Activated CD4-positive, alpha-beta T cell treated with anti-CD3 and anti-CD28 coated beads, Interleukin-2, amount 10 ng/mL, durations not matched to agents 24 days and 14 days (primary cell): ENCODE measurements at regions not wholly inside any gene's neighbourhood (a gene's known extent, or its start where the extent isn't known, plus 50 kb on each side); places are given as distances from the start of the nearest gene placed in this dataset.
"Not testable (repeated sequence)": the region's sequence is repeated elsewhere in the genome, so short reads cannot be mapped to it uniquely, and the experiment has no call there.

ENCODE experiments used
- DNase-seq: peaks from one replicate; pipeline ENCODE4 v3.0.0; 2022
- H3K27ac Mint-ChIP-seq: one replicate; pipeline ENCODE4 v1.8.0; 2022; ENCODE audit warnings: mild to moderate bottlenecking, mixed read lengths
- H3K27me3 Mint-ChIP-seq: one replicate; pipeline ENCODE4 v1.8.0; 2022; ENCODE audit warnings: mixed read lengths
- H3K36me3 Mint-ChIP-seq: one replicate; pipeline ENCODE4 v1.8.0; 2022; ENCODE audit warnings: low read depth, mild to moderate bottlenecking, mixed read lengths
- H3K4me1 Mint-ChIP-seq: one replicate; pipeline ENCODE4 v1.8.0; 2021; ENCODE audit warnings: mixed read lengths
- H3K4me3 Mint-ChIP-seq: one replicate; pipeline ENCODE4 v1.8.0; 2022; ENCODE audit warnings: mild to moderate bottlenecking, moderate library complexity, mixed read lengths
- H3K9me3 Mint-ChIP-seq: one replicate; pipeline ENCODE4 v1.8.0; 2021; ENCODE audit warnings: mixed read lengths
- intact Hi-C: fragments of 100-400 bp; cut with micrococcal nuclease; formaldehyde crosslinking; loops from one replicate; pipeline ENCODE4 v1.15.1; 2023

DNA sequence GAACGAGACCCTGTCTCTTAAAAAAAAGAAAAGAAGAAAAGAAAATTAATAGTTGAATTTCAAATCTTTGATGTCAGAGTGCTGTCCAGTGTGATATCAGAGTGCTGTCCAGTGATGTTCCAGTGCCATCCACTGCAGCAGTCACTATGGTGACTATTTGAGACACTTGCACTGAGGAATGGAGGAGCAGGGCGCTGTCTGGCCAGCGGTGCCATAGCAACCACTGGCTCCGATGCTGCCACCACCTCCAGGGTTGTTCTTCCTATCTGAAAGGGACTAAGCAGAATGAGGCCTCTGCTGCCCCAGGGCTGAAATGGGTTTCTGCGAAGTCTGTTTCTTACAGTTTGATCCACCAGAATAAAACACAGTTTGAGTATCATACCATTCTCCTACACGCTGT lies 272.9 kb downstream of the NUAK1 start:
- H3K27ac Mint-ChIP-seq = no peak overlapping the region
- no peaks in the 10 kb centered on the region for H3K27me3 Mint-ChIP-seq
- no peak overlapping the region for H3K4me3 Mint-ChIP-seq
- H3K9me3 Mint-ChIP-seq = no peaks in the 10 kb centered on the region
- no peaks in the 10 kb centered on the region for H3K36me3 Mint-ChIP-seq
- DNase-seq = no peak
- no peaks in the 10 kb centered on the region for H3K4me1 Mint-ChIP-seq
- intact Hi-C loops = no loop called here

DNA sequence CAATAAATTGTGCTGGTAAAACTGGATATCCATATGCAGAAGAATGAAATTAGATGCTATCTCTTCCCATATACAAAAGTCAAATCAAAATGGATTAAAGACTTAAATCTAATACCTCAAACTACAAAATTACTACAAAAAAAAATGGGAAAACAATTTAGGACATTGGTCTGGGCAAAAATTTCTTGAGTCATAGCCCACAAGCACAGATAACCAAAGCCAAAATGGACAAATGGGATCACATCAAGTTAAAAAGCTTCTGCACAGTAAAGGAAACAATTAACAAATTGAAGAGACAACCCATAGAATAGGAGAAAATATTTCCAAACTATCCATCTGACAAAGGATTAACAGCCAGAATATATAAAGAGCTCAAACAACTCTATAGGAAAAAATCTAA lies 264.6 kb downstream of the NUAK1 start:
- DNase-seq = no peak
- Mint-ChIP-seq H3K27ac (no peak overlapping the region), H3K4me3 (no peak overlapping the region), H3K4me1 (no peaks in the 10 kb centered on the region), H3K9me3 (no peaks in the 10 kb centered on the region), H3K36me3 (no peaks in the 10 kb centered on the region), H3K27me3 (peaks cover 1% of the 10 kb centered on the region)
- intact Hi-C loops = no loop called here

DNA sequence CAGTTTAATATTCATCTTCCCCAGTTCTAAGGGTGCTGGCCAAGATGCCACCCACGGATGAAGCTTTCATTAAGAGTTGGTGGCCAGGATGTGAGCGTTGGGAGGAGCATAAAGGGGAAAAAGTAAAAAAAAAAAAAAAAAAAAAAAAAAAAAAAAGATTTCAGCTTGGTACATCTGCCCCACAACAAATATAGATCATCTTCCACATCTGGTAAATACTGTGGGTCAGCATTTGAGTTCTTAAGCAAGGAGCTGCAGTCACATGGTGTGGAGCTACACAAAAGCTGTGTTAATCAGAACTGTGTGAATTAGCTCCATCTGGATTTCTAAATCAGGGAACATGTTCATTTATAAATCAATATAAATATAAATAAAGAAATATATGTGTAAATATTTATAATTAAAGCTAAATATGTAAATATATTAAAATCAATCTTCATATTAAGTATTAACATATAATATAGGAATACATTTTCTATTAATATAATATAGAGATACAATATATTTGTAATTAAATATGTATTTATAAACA lies 262.3 kb downstream of the NUAK1 start:
- intact Hi-C loops = no loop called here
- Mint-ChIP-seq H3K27me3 (no peaks in the 10 kb centered on the region), H3K27ac (no peak overlapping the region), H3K4me3 (no peak overlapping the region), H3K36me3 (no peaks in the 10 kb centered on the region), H3K4me1 (no peaks in the 10 kb centered on the region), H3K9me3 (no peaks in the 10 kb centered on the region)
- no peak for DNase-seq

DNA sequence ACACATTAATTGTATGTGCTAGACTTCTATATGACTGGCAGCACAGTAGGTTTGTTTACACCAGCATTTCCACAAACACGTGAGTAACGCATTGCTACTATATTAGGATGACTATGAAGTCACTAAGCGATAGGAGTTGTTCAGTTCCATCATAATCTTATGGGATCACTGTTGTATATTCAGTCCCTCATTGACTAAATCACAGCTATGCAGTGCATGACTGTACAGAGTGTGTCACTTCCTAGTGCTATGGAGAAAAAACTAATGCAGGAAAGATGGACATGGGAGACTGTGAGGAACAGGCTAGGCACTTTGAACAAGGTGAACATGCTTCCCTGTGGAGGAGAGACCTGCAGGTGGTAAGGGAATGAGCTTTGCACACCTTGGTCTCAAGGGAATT lies 259.8 kb downstream of the NUAK1 start:
- Mint-ChIP-seq H3K27ac (no peak overlapping the region), H3K4me1 (no peaks in the 10 kb centered on the region), H3K4me3 (no peak overlapping the region), H3K9me3 (no peaks in the 10 kb centered on the region), H3K36me3 (no peaks in the 10 kb centered on the region), H3K27me3 (no peaks in the 10 kb centered on the region)
- intact Hi-C loops = no loop called here
- no peak for DNase-seq

DNA sequence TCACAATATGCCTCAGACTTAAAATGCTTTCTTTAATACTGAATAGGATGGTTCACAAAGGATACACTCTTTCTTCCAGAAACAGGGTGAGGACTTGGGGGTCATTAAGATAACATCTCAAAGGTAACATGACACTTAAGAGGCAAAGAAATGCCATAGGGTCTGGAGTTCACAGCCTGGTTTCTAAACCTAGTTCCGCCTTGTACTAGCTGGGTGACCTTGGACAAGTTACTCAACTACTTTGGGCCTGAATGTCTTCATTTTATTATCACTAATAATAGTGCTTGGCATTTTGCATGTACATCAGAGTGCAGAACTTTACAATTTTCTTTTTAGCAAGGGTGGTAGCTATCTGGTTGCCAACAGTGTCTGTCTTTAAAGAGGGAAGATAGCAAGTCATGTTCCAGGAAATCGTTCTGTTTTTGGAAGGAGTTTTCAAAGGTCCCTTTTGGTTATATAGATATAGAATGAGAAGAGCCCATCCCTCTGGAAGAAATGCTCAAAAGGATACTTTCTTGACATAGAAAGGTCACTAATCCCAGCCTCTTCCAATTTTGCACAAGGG lies 257.8 kb downstream of the NUAK1 start:
- no peak for DNase-seq
- Mint-ChIP-seq H3K27me3 (no peaks in the 10 kb centered on the region), H3K4me3 (no peak overlapping the region), H3K9me3 (no peaks in the 10 kb centered on the region), H3K4me1 (no peaks in the 10 kb centered on the region), H3K27ac (no peak overlapping the region), H3K36me3 (no peaks in the 10 kb centered on the region)
- intact Hi-C loops = no loop called here

DNA sequence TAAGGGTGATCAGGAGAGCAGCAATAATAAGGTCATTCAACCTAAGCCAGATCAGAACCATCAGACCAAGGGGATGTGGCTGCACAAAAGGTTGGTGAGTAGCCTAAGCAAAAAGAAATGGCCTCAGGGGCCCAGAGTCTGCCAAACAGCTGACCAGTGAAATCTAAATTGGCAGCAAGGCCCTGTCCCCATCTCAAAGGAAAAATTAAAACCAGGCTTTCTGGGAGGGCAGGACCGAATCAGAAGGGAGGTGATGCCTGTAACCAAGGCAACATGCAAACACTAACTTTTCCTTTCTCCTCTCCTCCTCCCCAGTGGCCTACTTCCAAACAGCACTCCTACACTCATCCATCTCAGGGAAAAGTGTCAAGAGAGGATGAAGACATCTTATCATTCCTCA lies 256.4 kb downstream of the NUAK1 start:
- DNase-seq = no peak
- H3K4me3 Mint-ChIP-seq = no peak overlapping the region
- no peaks in the 10 kb centered on the region for H3K36me3 Mint-ChIP-seq
- H3K27me3 Mint-ChIP-seq = no peaks in the 10 kb centered on the region
- H3K9me3 Mint-ChIP-seq = no peaks in the 10 kb centered on the region
- H3K27ac Mint-ChIP-seq = no peak overlapping the region
- no peaks in the 10 kb centered on the region for H3K4me1 Mint-ChIP-seq
- intact Hi-C loops = no loop called here

DNA sequence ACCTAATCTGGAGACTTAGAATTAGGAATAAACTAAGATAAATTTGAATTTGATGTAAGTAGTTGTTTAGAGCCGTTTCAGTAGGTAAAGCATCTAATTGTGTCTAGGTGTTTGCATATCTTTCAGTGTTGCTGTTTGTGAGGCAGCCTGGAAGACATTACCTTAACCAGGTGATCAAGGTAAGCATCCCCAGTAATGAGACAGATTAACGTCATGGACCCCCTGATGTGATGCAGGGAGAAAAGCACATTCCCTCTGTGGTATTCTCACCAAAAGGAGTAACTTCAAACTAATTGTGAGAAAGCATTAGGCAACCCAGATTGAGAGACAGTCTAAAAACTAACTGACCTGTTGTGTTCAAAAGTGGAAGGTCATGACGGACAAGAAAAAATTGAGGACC lies 251.6 kb downstream of the NUAK1 start:
- H3K4me3 Mint-ChIP-seq = no peak overlapping the region
- no peaks in the 10 kb centered on the region for H3K27me3 Mint-ChIP-seq
- no peak for DNase-seq
- H3K27ac Mint-ChIP-seq = no peak overlapping the region
- H3K9me3 Mint-ChIP-seq = no peaks in the 10 kb centered on the region
- intact Hi-C loops = no loop called here
- no peaks in the 10 kb centered on the region for H3K4me1 Mint-ChIP-seq
- H3K36me3 Mint-ChIP-seq = no peaks in the 10 kb centered on the region

DNA sequence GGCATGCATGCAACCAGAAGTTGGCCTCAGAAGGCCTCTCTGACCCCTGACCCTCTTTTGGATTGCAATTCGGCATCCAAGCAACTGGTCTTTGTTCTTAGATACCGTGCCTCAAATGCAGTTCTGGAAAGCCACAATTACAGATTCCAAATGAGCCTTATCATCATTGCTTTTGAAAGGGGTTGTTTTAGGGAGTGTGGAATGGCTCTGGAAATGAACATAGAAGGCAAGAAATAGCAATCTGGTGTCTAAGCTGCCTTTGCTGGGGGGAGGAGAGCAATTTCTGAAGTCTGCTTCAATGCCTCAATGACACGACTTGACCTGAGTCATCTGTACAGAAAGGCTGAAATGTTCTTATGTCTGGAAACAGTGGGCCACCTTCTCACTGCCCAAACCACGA lies 250.1 kb downstream of the NUAK1 start:
- Mint-ChIP-seq H3K9me3 (no peaks in the 10 kb centered on the region), H3K4me1 (no peaks in the 10 kb centered on the region), H3K4me3 (no peak overlapping the region), H3K27ac (no peak overlapping the region), H3K36me3 (no peaks in the 10 kb centered on the region), H3K27me3 (no peaks in the 10 kb centered on the region)
- intact Hi-C loops = no loop called here
- no peak for DNase-seq

DNA sequence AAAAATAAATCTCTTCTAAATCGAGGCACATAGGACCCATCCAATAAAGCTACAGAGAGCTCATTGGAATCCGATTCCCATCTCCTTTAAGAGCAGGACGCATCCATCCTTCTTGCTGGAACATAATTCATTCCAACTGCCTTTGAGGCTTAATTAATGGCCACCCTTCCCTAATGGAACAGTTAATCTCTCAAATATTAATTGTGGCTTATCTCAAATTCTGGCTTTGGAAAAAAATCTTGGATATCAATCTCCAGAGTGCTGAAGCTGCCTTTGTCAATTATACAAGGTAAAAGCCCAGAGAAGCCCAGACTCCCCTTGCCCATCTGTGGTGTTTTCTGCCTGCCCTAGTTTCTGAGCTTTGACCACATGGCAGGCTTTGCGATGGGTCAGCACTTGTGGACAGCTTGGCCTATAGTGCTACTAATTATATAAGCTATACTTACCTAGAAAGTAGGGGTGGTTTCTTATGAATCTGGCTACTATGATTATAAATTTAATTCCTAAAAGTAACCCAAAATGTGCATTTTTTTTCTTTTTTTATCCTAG lies 246.3 kb downstream of the NUAK1 start:
- no peaks in the 10 kb centered on the region for H3K4me1 Mint-ChIP-seq
- H3K4me3 Mint-ChIP-seq = no peak overlapping the region
- no peaks in the 10 kb centered on the region for H3K9me3 Mint-ChIP-seq
- H3K27ac Mint-ChIP-seq = no peak overlapping the region
- intact Hi-C loops = no loop called here
- no peaks in the 10 kb centered on the region for H3K36me3 Mint-ChIP-seq
- H3K27me3 Mint-ChIP-seq = no peaks in the 10 kb centered on the region
- no peak for DNase-seq

DNA sequence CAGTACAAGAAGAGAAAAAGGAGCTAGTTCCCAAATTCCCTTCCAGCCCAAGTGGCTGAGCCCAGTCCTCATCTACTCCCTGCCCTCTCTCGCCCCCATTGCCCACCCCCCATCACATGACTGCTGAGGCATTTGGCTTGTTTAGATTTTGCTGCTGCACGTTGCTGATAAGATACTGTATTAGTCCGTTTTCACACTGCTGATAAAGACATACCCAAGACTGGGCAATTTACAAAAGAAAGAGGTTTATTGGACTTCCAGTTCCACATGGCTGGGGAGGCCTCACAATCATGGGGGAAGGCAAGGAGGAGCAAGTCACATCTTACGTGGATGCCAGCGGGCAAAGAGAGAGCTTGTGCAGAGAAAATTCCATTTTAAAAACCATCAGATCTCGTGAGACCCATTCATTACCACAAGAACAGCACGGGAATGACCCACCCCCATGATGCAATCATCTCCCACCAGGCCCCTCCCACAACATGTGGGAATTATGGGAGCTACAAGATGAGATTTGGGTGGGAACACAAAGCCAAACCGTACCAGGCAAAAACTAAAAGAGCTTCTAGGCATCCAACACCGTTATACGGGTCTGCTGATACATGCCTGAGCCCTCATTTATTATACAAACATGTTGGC lies 243.4 kb downstream of the NUAK1 start:
- intact Hi-C loops, H3K27me3 Mint-ChIP-seq, H3K27ac Mint-ChIP-seq, DNase-seq, H3K36me3 Mint-ChIP-seq, H3K4me1 Mint-ChIP-seq, H3K9me3 Mint-ChIP-seq, H3K4me3 Mint-ChIP-seq: not testable (repeated sequence)

DNA sequence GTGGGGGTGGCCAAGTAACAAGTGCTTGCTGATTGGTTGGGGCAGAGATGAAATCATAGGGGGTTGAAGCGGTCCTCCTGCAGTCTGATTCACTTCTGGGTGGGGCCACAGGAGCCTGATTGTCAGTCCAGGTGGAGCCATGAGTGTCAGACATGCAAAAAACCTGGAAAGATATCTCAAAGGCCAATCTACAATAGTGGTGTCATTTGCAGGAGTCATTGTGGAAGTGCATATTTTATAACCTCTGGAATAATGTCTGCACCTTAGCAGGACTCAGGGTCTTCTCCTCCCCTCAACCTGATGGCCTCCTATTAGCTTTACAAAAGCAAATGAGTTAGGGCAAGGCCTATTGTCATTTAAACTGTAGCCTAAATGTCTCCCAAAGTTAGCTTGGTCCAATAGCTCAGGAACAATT lies 241.4 kb downstream of the NUAK1 start:
- intact Hi-C loops = no loop called here
- no peaks in the 10 kb centered on the region for H3K27me3 Mint-ChIP-seq
- H3K27ac Mint-ChIP-seq = no peak overlapping the region
- H3K4me1 Mint-ChIP-seq = no peaks in the 10 kb centered on the region
- H3K4me3 Mint-ChIP-seq = no peak overlapping the region
- no peaks in the 10 kb centered on the region for H3K36me3 Mint-ChIP-seq
- DNase-seq = no peak
- H3K9me3 Mint-ChIP-seq = no peaks in the 10 kb centered on the region

DNA sequence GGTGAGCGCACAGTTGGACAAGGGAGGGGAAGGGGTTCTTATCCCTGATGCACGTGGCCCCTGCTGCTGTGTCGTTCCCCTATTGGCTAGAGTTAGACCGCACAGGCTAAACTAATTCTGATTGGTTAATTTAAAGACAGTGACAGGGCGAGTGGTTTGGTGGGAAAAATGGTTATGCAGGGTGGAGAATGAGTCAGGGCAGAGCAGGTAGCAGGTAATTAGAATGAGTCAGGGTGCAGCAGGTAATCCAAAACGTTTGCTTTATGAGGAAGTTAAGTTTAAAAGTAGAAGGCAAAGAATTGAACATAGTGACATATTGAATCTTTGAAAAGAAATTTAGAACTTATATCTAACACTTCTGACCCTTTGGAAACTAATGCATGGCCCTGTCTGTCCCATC lies 240.5 kb downstream of the NUAK1 start:
- H3K27me3 Mint-ChIP-seq, intact Hi-C loops, DNase-seq, H3K9me3 Mint-ChIP-seq, H3K4me3 Mint-ChIP-seq, H3K36me3 Mint-ChIP-seq, H3K27ac Mint-ChIP-seq, H3K4me1 Mint-ChIP-seq: not testable (repeated sequence)

DNA sequence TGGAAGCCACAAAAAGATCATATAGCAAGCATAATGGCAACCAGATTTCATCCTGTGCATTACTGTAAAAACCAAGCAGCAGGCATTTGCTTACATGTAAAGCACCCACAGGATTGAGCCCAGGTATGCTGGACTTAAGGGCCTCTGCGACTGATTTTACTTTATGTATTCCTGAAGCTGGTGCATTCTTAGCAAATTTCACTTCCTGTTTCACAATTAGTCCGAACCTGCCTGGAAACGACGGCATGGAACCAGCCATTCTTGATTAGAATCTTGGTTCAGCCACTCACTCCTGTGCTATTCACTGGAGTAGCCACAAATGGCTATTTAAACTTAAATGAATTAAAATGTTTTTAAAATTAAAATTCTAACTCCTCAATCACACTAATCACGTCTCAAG lies 239.2 kb downstream of the NUAK1 start:
- no peaks in the 10 kb centered on the region for H3K27me3 Mint-ChIP-seq
- H3K4me3 Mint-ChIP-seq = no peak overlapping the region
- H3K4me1 Mint-ChIP-seq = no peaks in the 10 kb centered on the region
- H3K9me3 Mint-ChIP-seq = no peaks in the 10 kb centered on the region
- no peak overlapping the region for H3K27ac Mint-ChIP-seq
- H3K36me3 Mint-ChIP-seq = no peaks in the 10 kb centered on the region
- intact Hi-C loops = no loop called here
- DNase-seq = no peak

DNA sequence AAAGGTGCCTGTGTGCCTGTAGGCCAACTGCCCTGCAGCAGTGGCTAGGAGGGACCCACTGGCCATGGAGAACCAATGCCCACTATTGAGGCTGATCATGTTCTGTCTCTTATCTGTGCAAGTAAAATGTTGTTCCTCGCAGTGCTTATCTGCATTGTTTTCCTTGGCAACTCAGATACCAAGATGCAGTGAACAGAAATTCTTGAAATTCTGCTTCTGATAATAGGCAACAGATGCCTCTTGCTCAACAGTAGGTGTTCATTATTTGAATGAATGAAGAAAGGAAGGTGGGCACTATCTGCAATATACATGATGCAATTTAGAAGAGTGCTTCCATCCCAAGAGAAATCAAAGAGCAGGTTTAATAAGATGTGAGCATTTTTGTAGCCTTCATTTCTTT lies 232.2 kb downstream of the NUAK1 start:
- no peak overlapping the region for H3K27ac Mint-ChIP-seq
- H3K4me1 Mint-ChIP-seq = no peaks in the 10 kb centered on the region
- H3K9me3 Mint-ChIP-seq = no peaks in the 10 kb centered on the region
- intact Hi-C loops = no loop called here
- DNase-seq = no peak
- H3K27me3 Mint-ChIP-seq = no peaks in the 10 kb centered on the region
- H3K36me3 Mint-ChIP-seq = no peaks in the 10 kb centered on the region
- H3K4me3 Mint-ChIP-seq = no peak overlapping the region

DNA sequence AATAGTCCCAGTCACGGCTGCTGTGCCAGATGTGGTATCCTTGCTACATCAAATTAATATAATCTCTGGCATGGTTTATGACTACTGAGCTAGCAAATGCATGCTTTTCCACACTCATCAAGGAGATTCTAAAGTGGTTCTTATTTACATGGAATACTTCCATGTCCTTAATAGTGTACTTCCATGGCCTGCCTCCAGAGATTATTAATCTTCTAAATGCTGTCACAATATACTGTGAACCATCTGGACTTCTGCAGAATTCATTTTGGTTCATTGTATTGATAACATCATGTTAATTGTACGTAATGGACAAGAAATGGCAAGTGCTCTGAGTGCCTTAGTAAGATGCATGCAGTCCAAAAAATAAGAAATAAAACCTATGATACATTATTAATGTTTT lies 230.8 kb downstream of the NUAK1 start:
- H3K36me3 Mint-ChIP-seq = no peaks in the 10 kb centered on the region
- H3K9me3 Mint-ChIP-seq = no peaks in the 10 kb centered on the region
- no peak overlapping the region for H3K27ac Mint-ChIP-seq
- no peak overlapping the region for H3K4me3 Mint-ChIP-seq
- no peak for DNase-seq
- intact Hi-C loops = no loop called here
- H3K27me3 Mint-ChIP-seq = no peaks in the 10 kb centered on the region
- H3K4me1 Mint-ChIP-seq = no peaks in the 10 kb centered on the region
